ENCODE measurements at regions not wholly inside any gene's neighbourhood (a gene's known extent, or its start where the extent isn't known, plus 50 kb on each side); places are given as distances from the start of the nearest gene placed in this dataset.

GRCh38 chr4:147037069-147037468 is 91.4 kb upstream of the TTC29 start:
- no peaks in the 10 kb centered on the region for H3K36me3 ChIP-seq (ENCODE audit: control insufficient read depth in 2 of 2, extremely low read depth in 1 of 2, insufficient read depth in 2 of 2, low read length in 2 of 2)
- H3K4me1 ChIP-seq (ENCODE audit: control insufficient read depth, extremely low read depth, insufficient read depth, low read length) = no peaks in the 10 kb centered on the region
- dilution Hi-C loops (cut with MboI; ENCODE audit: extremely low pct_ligation_motif_present, low sequenced_read_pairs) = no loop called here
- H3K79me2 ChIP-seq (ENCODE audit: control insufficient read depth, insufficient read depth, low read length) = no peaks in the 10 kb centered on the region
- FAIRE-seq = no peak
- TF ChIP-seq EZH2 (IDR thresholded peaks at IDR 0.05; ENCODE audit: low read length) = no peak
- no peak for TF ChIP-seq CTCF (optimal IDR thresholded peaks at IDR 0.05 in 1 of 3, IDR thresholded peaks at IDR 0.05 in 1 of 3, conservative IDR thresholded peaks at IDR 0.05 in 1 of 3; ENCODE audit: extremely low read depth in 1 of 3, insufficient read depth in 2 of 3, low read length in 3 of 3)
- no peak for DNase-seq (ENCODE audit: low read depth, low spot score)
- H3K4me3 ChIP-seq (ENCODE audit: control insufficient read depth in 2 of 3, extremely low read depth in 1 of 3, insufficient read depth in 2 of 3, low read depth in 1 of 3, low read length in 3 of 3) = no peak overlapping the region
- H3K27me3 ChIP-seq (ENCODE audit: control insufficient read depth, extremely low read depth, insufficient read depth, low read length) = peaks cover 2% of the 10 kb centered on the region
- no peak overlapping the region for H3K4me2 ChIP-seq (ENCODE audit: control insufficient read depth, extremely low read depth, insufficient read depth, low read depth, low read length)
- no peaks in the 10 kb centered on the region for H3K9me1 ChIP-seq (ENCODE audit: control insufficient read depth, extremely low read depth, insufficient read depth, low read length)
- no peaks in the 10 kb centered on the region for H4K20me1 ChIP-seq (ENCODE audit: control insufficient read depth, extremely low read depth, insufficient read depth, low read length)
- no peak overlapping the region for H3K9ac ChIP-seq (ENCODE audit: control insufficient read depth, extremely low read depth, insufficient read depth, low read length)
- no peaks in the 10 kb centered on the region for H3K9me3 ChIP-seq (ENCODE audit: control insufficient read depth, low read depth, low read length)
- H3K27ac ChIP-seq (ENCODE audit: control insufficient read depth, insufficient read depth, low read length) = no peak overlapping the region
- H2AFZ ChIP-seq (ENCODE audit: control insufficient read depth, low read length) = no peak overlapping the region

- no peak overlapping the region for H3K9ac ChIP-seq (ENCODE audit: control insufficient read depth, extremely low read depth, insufficient read depth, low read length)
- no peaks in the 10 kb centered on the region for H3K9me1 ChIP-seq (ENCODE audit: control insufficient read depth, extremely low read depth, insufficient read depth, low read length)
- TF ChIP-seq EZH2 (IDR thresholded peaks at IDR 0.05; ENCODE audit: low read length) = no peak
- no peak for TF ChIP-seq CTCF (optimal IDR thresholded peaks at IDR 0.05 in 1 of 3, IDR thresholded peaks at IDR 0.05 in 1 of 3, conservative IDR thresholded peaks at IDR 0.05 in 1 of 3; ENCODE audit: extremely low read depth in 1 of 3, insufficient read depth in 2 of 3, low read length in 3 of 3)
- FAIRE-seq (no peak), DNase-seq (ENCODE audit: low read depth, low spot score) (no peak)
- dilution Hi-C loops (cut with MboI; ENCODE audit: extremely low pct_ligation_motif_present, low sequenced_read_pairs) = no loop called here
- no peak overlapping the region for H2AFZ ChIP-seq (ENCODE audit: control insufficient read depth, low read length)
- H3K27me3 ChIP-seq (ENCODE audit: control insufficient read depth, extremely low read depth, insufficient read depth, low read length) = peaks cover 5% of the 10 kb centered on the region
- H3K27ac ChIP-seq (ENCODE audit: control insufficient read depth, insufficient read depth, low read length) = no peak overlapping the region
- no peaks in the 10 kb centered on the region for H3K79me2 ChIP-seq (ENCODE audit: control insufficient read depth, insufficient read depth, low read length)
- no peaks in the 10 kb centered on the region for H4K20me1 ChIP-seq (ENCODE audit: control insufficient read depth, extremely low read depth, insufficient read depth, low read length)
- H3K36me3 ChIP-seq (ENCODE audit: control insufficient read depth in 2 of 2, extremely low read depth in 1 of 2, insufficient read depth in 2 of 2, low read length in 2 of 2) = no peaks in the 10 kb centered on the region
- H3K9me3 ChIP-seq (ENCODE audit: control insufficient read depth, low read depth, low read length) = no peaks in the 10 kb centered on the region
- H3K4me2 ChIP-seq (ENCODE audit: control insufficient read depth, extremely low read depth, insufficient read depth, low read depth, low read length) = no peak overlapping the region
- no peak overlapping the region for H3K4me3 ChIP-seq (ENCODE audit: control insufficient read depth in 2 of 3, extremely low read depth in 1 of 3, insufficient read depth in 2 of 3, low read depth in 1 of 3, low read length in 3 of 3)
- no peaks in the 10 kb centered on the region for H3K4me1 ChIP-seq (ENCODE audit: control insufficient read depth, extremely low read depth, insufficient read depth, low read length)
These were observed 94.4 kb upstream of the TTC29 start for GRCh38 chr4:147039976-147040575.
